ENCODE measurements at regions not wholly inside any gene's neighbourhood (a gene's known extent, or its start where the extent isn't known, plus 50 kb on each side); places are given as distances from the start of the nearest gene placed in this dataset.

- Histone ChIP-seq H3K27me3 (replicated peaks in 1 of 7) (no peaks in the 10 kb centered on the region), H3K4me1 (no peaks in the 10 kb centered on the region), H3K27ac (no peak overlapping the region), H3K9me3 (no peaks in the 10 kb centered on the region), H3K4me3 (no peak overlapping the region), H3K36me3 (no peaks in the 10 kb centered on the region)
- no peak for DNase-seq
- WGBS, 5 donors: 77 to 87% (median 82%) methylated on average over 4 of the region's 4 CpGs
- no peak for TF ChIP-seq CTCF (IDR thresholded peaks at IDR 0.05 in 8 of 11, conservative IDR thresholded peaks at IDR 0.05 in 3 of 11)
- no peak for TF ChIP-seq POLR2A (IDR thresholded peaks at IDR 0.05)
- no peak for TF ChIP-seq POLR2AphosphoS5 (IDR thresholded peaks at IDR 0.05)
- intact Hi-C loops (cut with DNase I; ENCODE audit: low total_unique reads): no loop called here
Measured at GRCh38 chr15:38164507-38164906, 88.1 kb upstream of the SPRED1 start.

GRCh38 chr15:38168467-38169070 is 84.1 kb upstream of the SPRED1 start:
- H3K27me3 ChIP-seq (replicated peaks in 1 of 7): no peaks in the 10 kb centered on the region
- no peaks in the 10 kb centered on the region for H3K4me1 ChIP-seq
- no peaks in the 10 kb centered on the region for H3K36me3 ChIP-seq
- 55 to 80% (median 59%) methylated on average over 2 of the region's 2 CpGs for WGBS, 5 donors
- no peaks in the 10 kb centered on the region for H3K9me3 ChIP-seq
- H3K27ac ChIP-seq: no peak overlapping the region
- no peak for TF ChIP-seq POLR2A (IDR thresholded peaks at IDR 0.05)
- no peak for TF ChIP-seq POLR2AphosphoS5 (IDR thresholded peaks at IDR 0.05)
- no peak for TF ChIP-seq CTCF (IDR thresholded peaks at IDR 0.05 in 8 of 11, conservative IDR thresholded peaks at IDR 0.05 in 3 of 11)
- no peak for DNase-seq
- intact Hi-C loops (cut with DNase I; ENCODE audit: low total_unique reads): no loop called here
- H3K4me3 ChIP-seq: no peak overlapping the region

- no peak for DNase-seq
- 75 to 88% (median 75%) methylated on average over 1 of the region's 1 CpG for WGBS, 5 donors
- Histone ChIP-seq H3K4me1 (no peaks in the 10 kb centered on the region), H3K4me3 (no peak overlapping the region), H3K9me3 (no peaks in the 10 kb centered on the region), H3K27me3 (replicated peaks in 1 of 7) (peaks cover 0 to 16% (median 0%) of the 10 kb centered on the region in 7 donors), H3K36me3 (no peaks in the 10 kb centered on the region), H3K27ac (no peak overlapping the region)
- intact Hi-C loops (cut with DNase I; ENCODE audit: low total_unique reads): no loop called here
- TF ChIP-seq POLR2AphosphoS5 (IDR thresholded peaks at IDR 0.05) (no peak), CTCF (IDR thresholded peaks at IDR 0.05 in 8 of 11, conservative IDR thresholded peaks at IDR 0.05 in 3 of 11) (no peak), POLR2A (IDR thresholded peaks at IDR 0.05) (no peak)
Measured at GRCh38 chr15:38171973-38172372, 80.7 kb upstream of the SPRED1 start.

GRCh38 chr15:38174691-38175090 is 77.9 kb upstream of the SPRED1 start:
- intact Hi-C loops (cut with DNase I; ENCODE audit: low total_unique reads): no loop called here
- WGBS, 5 donors: 70 to 91% (median 79%) methylated on average over 1 of the region's 1 CpG
- H3K36me3 ChIP-seq: no peaks in the 10 kb centered on the region
- DNase-seq: no peak
- H3K9me3 ChIP-seq: no peaks in the 10 kb centered on the region
- H3K27ac ChIP-seq: no peak overlapping the region
- H3K4me1 ChIP-seq: no peaks in the 10 kb centered on the region
- H3K4me3 ChIP-seq: no peak overlapping the region
- TF ChIP-seq CTCF (IDR thresholded peaks at IDR 0.05 in 8 of 11, conservative IDR thresholded peaks at IDR 0.05 in 3 of 11) (no peak), POLR2A (IDR thresholded peaks at IDR 0.05) (no peak), POLR2AphosphoS5 (IDR thresholded peaks at IDR 0.05) (no peak)
- peaks cover 0 to 18% (median 0%) of the 10 kb centered on the region in 7 donors for H3K27me3 ChIP-seq (replicated peaks in 1 of 7)

Data from spleen (tissue), 11 donors.